Activated CD8-positive, alpha-beta memory T cell treated with anti-CD3 and anti-CD28 coated beads for 36 hours (primary cell): ENCODE measurements at regions not wholly inside any gene's neighbourhood (a gene's known extent, or its start where the extent isn't known, plus 50 kb on each side); places are given as distances from the start of the nearest gene placed in this dataset.
"Not testable (repeated sequence)": the region's sequence is repeated elsewhere in the genome, so short reads cannot be mapped to it uniquely, and the experiment has no call there.

Experiments used
- CTCF ChIA-PET: fragments of 350-600 bp; sonication (Branson Sonifier 250); formaldehyde crosslinking; loops from one replicate; lab custom pipeline; 2021; ENCODE audit warnings: antibody characterized with exemption; lab: Charles Lee
- POLR2A ChIA-PET: fragments of 350-600 bp; sonication (Branson Sonifier 250); formaldehyde crosslinking; loops from one replicate; lab custom pipeline; 2021; ENCODE audit warnings: antibody characterized with exemption; lab: Charles Lee

DNA sequence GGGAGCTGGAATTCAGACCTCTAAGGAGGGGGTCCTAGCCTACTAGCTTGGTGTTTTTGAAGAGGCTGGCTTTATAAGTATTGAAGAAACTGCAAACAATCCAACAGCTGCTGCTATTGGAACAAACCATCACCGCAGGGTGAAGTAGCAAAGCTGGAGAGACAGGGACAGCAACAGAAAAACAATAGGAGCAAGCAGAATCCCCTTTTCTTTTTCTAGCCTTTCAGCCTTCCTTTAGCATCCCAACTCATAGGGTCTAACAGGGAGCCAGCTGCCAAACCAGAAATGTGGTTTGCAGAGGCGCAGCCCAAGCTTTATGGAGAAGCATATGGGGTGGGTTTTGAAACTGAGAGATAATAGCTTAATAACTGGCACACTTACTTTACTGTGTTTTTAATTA lies 106.2 kb upstream of the CHMP2B start:
- ChIA-PET CTCF (no interaction called here), POLR2A (no interaction called here)

DNA sequence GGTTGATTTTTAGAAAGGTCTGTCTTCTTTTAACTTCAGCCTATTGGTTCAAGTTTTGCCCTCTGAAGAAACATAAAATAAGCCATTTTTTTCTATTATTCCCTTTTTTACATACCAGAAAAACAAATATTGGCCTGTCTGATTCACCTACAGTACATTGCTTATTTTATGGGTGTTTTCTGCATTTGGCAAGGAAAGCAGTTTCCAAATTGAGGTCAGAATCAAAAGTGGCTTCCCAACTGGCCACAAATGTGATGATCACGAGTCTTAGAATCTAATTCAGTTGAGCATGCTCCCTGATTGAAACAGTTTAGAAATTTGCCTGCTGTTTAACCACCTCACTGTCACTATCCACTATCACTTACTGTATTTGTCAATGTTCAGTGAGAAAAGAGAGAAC lies 106.9 kb upstream of the CHMP2B start:
- ChIA-PET CTCF (no interaction called here), POLR2A (no interaction called here)

GRCh38 chr3:87109465-87109864 lies 117.6 kb upstream of the CHMP2B start:
- ChIA-PET POLR2A (no interaction called here), CTCF (no interaction called here)

DNA sequence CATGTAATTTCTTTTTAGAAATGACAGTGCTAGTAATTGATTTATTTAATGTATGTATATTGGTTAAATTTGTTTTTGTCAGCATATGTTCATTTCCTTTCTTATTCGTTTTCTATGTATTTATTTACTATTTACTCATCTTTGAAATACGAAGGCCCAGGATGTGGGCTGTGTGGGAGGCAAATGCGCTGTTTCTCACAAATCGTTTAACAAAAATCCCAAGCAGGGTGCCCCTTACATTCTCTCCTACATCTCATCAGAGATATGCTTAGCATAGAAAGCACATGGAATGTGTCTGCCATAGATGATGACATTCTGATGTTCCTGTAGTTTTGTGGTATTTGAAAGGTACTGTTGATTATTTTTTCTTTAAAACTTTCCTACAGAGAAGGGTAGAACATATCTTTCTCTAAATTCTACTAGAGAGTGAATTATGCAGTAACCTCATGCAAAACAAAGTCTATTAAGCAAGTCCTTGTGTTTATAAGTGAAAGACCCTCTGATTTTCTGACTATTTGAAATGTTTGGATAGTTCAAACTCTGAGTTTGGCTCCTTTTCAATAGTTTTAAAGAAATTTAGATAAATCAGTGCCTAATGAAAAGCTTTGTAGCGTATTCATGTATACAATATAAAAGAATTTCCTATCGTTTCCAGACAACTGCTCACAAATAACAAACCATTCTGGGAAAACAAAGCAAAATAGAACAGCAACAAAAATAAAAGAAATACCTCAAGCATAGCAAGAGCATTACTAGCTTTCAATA lies 111.1 kb upstream of the VGLL3 start:
- POLR2A ChIA-PET = no interaction called here
- CTCF ChIA-PET = no interaction called here

DNA sequence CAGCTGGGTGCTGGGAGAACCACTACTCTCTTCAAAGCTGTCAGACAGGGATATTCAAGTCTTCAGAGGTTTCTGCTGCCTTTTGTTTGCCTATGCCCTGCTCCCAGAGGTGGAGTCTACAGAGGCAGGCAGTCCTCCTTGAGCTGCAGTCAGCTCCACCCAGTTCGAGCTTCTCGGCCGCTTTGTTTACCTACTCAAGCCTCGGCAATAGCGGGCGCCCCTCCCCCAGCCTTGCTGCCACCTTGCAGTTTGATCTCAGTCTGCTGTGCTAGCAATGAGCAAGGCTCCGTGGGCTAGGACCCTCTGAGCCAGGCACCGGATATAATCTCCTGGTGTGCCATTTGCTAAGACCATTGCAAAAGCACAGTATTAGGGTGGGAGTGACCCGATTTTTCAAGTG lies 106.8 kb upstream of the VGLL3 start:
- CTCF ChIA-PET, POLR2A ChIA-PET: not testable (repeated sequence)

DNA sequence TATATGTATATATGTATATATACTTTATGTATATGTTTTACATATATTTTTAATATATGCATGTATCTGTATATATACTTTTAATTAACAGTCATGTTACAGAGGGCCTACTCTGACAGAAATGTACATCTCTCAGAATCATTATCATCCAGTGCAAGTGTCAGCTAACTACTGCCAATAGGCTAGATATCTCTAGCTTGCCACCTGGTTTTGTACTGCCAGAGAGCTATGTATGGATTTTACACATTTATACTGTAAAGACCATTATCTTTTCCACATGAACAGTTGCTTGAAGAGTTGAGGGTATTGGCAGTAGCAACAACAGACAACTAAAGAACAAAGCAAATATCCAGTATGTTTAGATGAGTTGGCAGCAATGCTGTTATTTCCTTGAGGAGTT lies 99.7 kb upstream of the VGLL3 start:
- ChIA-PET POLR2A (no interaction called here), CTCF (no interaction called here)

DNA sequence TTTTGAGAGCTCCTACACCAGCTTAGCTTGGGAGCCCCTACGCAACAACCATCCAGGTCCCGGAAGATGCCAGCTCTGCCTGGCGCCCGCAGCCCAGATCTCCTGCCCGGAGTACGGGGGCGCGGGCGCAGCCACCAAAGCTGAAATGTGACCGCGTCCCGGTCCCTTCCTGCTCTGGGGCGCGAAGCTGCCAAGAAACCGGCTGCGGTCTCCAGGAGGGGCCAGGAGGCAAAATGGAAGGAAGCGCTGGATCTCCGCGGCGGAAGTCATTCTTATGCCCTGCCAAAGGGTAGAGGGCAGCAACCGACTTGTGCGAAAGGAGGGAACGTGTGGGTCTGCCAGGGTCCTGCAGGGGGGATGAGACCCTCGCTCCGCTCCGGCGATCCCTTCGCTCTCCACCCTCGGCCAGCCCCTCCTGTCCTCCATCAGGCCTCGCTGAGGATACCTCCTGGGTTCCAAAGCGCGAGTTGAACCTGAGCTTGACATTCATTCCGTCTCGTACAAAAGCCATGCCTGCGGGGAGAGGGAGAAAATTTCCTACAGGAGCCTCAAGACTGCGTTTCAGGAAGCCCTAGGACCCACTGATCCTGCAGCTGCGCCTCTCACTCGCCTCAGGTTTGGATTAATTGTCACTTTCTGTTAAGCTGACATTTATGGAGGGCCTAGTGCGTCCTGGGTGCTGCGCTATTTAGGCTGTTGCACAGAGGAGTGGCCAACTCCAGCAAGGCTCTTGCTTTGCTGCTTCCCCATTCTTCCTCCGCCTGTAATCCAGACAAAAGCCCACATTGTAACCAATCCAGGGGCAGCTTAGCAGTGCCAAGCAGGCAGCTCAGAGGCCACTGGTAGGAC lies 98.3 kb upstream of the VGLL3 start:
- POLR2A ChIA-PET = no interaction called here
- CTCF ChIA-PET = no interaction called here

DNA sequence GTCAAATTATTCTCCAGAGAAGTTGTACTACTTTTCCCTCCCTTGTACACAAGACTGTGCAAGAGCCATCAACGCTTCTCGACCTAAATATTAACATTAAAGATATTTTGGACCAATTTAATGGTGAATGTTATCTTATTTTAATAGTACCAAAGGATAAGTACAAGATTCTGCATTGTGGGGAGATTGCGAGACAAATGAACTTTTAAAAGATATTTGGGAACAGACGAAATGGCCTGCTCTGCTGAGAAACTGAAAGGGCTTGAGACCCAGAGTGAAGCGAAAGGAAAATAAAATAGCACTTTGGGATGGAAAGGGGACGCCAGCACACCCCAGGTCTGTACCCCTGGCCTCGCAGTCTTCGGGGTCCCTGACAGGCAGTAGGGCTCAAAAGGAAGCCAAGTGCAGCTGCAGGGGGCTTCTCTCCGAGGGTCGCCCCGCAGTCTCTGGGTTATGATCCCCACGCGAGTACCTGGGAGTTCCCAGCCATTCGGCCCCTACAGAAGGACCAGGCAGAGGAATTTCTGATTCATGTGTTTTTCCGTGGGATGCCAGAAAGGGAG lies 97.6 kb upstream of the VGLL3 start:
- ChIA-PET POLR2A (no interaction called here), CTCF (no interaction called here)

GRCh38 chr3:87084868-87085267 lies 93.9 kb upstream of the VGLL3 start:
- ChIA-PET CTCF (no interaction called here), POLR2A (no interaction called here)

- CTCF ChIA-PET = no interaction called here
Measured at GRCh38 chr3:87082796-87083440, 92.0 kb upstream of the VGLL3 start.

DNA sequence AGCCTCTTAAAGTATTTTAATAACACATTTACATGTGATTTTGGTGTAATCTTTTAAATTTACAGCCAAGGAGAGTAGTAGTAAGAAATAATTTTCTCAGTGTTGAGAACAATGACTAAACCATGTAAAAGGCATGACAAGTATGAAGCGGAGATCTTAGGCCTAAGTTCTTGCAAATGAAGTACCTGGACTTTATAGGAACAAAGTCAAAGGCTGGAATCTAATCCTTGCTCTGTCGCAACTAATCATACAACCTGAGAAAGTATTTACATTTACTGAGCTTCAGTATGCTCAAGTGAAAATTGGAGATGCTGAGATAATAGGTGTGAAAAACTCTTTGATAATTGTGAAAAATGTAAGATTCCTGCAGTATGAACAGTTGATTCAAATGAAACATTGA lies 86.4 kb upstream of the VGLL3 start:
- POLR2A ChIA-PET = no interaction called here
- CTCF ChIA-PET = no interaction called here

More at GRCh38 chr3:87082796-87083440, 92.0 kb upstream of the VGLL3 start:
- POLR2A ChIA-PET = no interaction called here

DNA sequence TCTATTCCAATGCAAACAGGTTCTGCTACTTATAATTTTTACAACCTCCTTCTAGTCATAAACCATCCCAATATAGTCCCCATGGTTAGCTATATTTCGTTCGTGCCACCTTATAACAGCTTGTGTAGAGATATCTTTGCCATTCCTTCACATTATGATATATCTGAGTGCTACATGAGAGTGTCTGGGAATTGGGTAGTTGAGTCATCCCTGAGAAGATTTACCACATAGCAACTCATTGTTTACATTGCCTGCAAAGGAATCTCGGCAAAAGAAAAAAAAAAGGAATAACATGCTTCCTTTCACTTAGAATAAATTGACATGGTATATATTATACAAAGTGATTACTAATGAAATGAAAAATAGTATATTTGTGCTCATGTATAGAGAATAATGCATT lies 86.0 kb upstream of the VGLL3 start:
- ChIA-PET CTCF (no interaction called here), POLR2A (no interaction called here)

GRCh38 chr3:87073496-87074145 lies 82.7 kb upstream of the VGLL3 start:
- CTCF ChIA-PET = no interaction called here
- POLR2A ChIA-PET = no interaction called here

DNA sequence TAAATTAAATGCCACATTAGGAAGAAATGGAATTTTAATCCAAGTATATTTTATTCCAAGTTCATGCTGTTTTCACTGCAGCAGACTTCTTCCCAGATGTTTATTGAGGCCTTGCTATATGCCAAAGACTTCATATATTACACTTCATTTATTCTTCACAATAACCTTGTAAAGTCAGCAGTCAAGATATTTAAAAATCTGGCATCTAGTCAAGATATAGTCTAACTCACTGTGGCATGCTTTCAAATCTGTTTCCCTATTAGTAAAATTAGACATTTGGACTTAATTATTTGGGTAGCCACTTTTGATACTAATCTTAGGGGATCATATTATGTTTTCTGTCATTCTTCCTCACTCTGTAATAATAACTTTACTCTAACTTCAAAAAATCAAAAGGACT lies 81.5 kb upstream of the VGLL3 start:
- POLR2A ChIA-PET = no interaction called here

GRCh38 chr3:87069971-87070370 lies 79.0 kb upstream of the VGLL3 start:
- ChIA-PET POLR2A (no interaction called here), CTCF (no interaction called here)

More for the DNA sequence above, 81.5 kb upstream of the VGLL3 start:
- CTCF ChIA-PET = no interaction called here

GRCh38 chr3:87069021-87069420 lies 78.1 kb upstream of the VGLL3 start:
- CTCF ChIA-PET = no interaction called here

DNA sequence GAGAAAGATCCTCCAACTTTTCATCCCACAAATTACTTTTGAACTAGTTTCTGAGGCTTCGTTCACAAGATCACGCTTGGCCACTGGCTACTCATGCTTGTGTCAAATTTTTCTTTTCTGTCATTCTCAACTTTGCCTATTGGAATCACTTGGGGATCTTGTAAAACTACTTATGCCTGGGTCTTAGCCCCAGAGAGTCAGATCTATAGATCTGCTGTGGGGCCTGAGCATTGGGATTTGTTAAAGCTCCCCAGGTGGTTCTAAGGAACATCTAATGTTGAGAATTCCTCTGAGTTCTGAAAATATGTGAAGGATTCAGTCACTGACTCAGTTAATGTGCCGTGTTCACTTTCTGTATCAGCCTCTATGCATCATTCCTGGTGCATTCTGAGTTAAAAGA lies 71.7 kb upstream of the VGLL3 start:
- POLR2A ChIA-PET = no interaction called here
- CTCF ChIA-PET = no interaction called here

More at GRCh38 chr3:87069021-87069420, 78.1 kb upstream of the VGLL3 start:
- POLR2A ChIA-PET = no interaction called here

- CTCF ChIA-PET = no interaction called here
- POLR2A ChIA-PET = no interaction called here
Measured at GRCh38 chr3:87057474-87057873, 66.5 kb upstream of the VGLL3 start.

- ChIA-PET CTCF (no interaction called here), POLR2A (no interaction called here)
Measured at GRCh38 chr3:87053553-87053952, 62.6 kb upstream of the VGLL3 start.
